HPDE6-E6E7 (cell line): ENCODE measurements at regions not wholly inside any gene's neighbourhood (a gene's known extent, or its start where the extent isn't known, plus 50 kb on each side); places are given as distances from the start of the nearest gene placed in this dataset.
"Not testable (repeated sequence)": the region's sequence is repeated elsewhere in the genome, so short reads cannot be mapped to it uniquely, and the experiment has no call there.

Experiments used
- DNase-seq: peaks from one replicate; pipeline ENCODE4 v3.0.0; 2011; ENCODE audit warnings: missing footprints; ENCODE audit errors: extremely low spot score

- DNase-seq = no peak
Observed at GRCh38 chr9:6160579-6160978, 55.0 kb upstream of the IL33 start.

- peak; percentile 58 for DNase-seq
Observed at GRCh38 chr9:6153425-6153824, 62.2 kb upstream of the IL33 start.

- DNase-seq = no peak
Observed at GRCh38 chr9:6152788-6153187, 62.8 kb upstream of the IL33 start.

GRCh38 chr9:6150483-6150882, 65.1 kb upstream of the IL33 start:
- DNase-seq = no peak

- no peak for DNase-seq
Observed at GRCh38 chr9:6149315-6149714, 66.3 kb upstream of the IL33 start.

- DNase-seq = no peak
Observed at GRCh38 chr9:6147846-6148245, 67.8 kb upstream of the IL33 start.

GRCh38 chr9:6144947-6145346, 70.7 kb upstream of the IL33 start:
- DNase-seq = no peak

GRCh38 chr9:6142799-6143454, 72.7 kb upstream of the IL33 start:
- DNase-seq = no peak

- not testable (repeated sequence) for DNase-seq
Observed at GRCh38 chr9:6135780-6136179, 79.8 kb upstream of the IL33 start.

- DNase-seq = no peak
Observed at GRCh38 chr9:6134661-6135180, 80.9 kb upstream of the IL33 start.

- DNase-seq = peak; percentile 66
Observed at GRCh38 chr9:6133346-6134063, 82.1 kb upstream of the IL33 start.

GRCh38 chr9:6132650-6133049, 83.0 kb upstream of the IL33 start:
- no peak for DNase-seq

GRCh38 chr9:6128030-6128429, 87.6 kb upstream of the IL33 start:
- DNase-seq = no peak

GRCh38 chr9:6126377-6126776, 89.2 kb upstream of the IL33 start:
- no peak for DNase-seq

GRCh38 chr9:6123416-6123815, 92.2 kb upstream of the IL33 start:
- no peak for DNase-seq

GRCh38 chr9:6121707-6122106, 93.9 kb upstream of the IL33 start:
- no peak for DNase-seq

GRCh38 chr9:6114424-6114823, 99.0 kb upstream of the RANBP6 start:
- no peak for DNase-seq

- no peak for DNase-seq
Observed at GRCh38 chr9:6113819-6114218, 98.4 kb upstream of the RANBP6 start.

- DNase-seq = no peak
Observed at GRCh38 chr9:6113312-6113711, 97.9 kb upstream of the RANBP6 start.

- DNase-seq = no peak
Observed at GRCh38 chr9:6109986-6110385, 94.6 kb upstream of the RANBP6 start.

- DNase-seq = no peak
Observed at GRCh38 chr9:6109571-6109970, 94.1 kb upstream of the RANBP6 start.

- DNase-seq = peak; percentile 41
Observed at GRCh38 chr9:6106711-6107339, 91.4 kb upstream of the RANBP6 start.

GRCh38 chr9:6105738-6106137, 90.3 kb upstream of the RANBP6 start:
- DNase-seq = no peak
